Sigmoid colon (tissue), 4 donors: ENCODE measurements at regions not wholly inside any gene's neighbourhood (a gene's known extent, or its start where the extent isn't known, plus 50 kb on each side); places are given as distances from the start of the nearest gene placed in this dataset.

Source experiments
- EP300 ChIP-seq, 4 donors: sonication (generic); formaldehyde crosslinking; IDR thresholded peaks; one replicate each; pipeline ENCODE4 v1.6.1; 2017; ENCODE audit warnings: antibody characterized with exemption in 4 of 4
- POLR2AphosphoS5 ChIP-seq, 4 donors: sonication (generic); formaldehyde crosslinking; IDR thresholded peaks; one replicate each; pipeline ENCODE4 v1.6.1; 2017; ENCODE audit warnings: antibody characterized with exemption in 4 of 4
- TF ChIP-seq, protein P1 (sequence below), 4 experiments: fragments of 450-650 bp in 3 of 4; fragments of 200-600 bp in 1 of 4; IDR thresholded peaks; one replicate each; pipeline ENCODE4 v1.5.1; 2016 to 2019; ENCODE audit warnings: antibody characterized with exemption in 4 of 4, mild to moderate bottlenecking in 3 of 4, moderate library complexity in 2 of 4

DNA sequence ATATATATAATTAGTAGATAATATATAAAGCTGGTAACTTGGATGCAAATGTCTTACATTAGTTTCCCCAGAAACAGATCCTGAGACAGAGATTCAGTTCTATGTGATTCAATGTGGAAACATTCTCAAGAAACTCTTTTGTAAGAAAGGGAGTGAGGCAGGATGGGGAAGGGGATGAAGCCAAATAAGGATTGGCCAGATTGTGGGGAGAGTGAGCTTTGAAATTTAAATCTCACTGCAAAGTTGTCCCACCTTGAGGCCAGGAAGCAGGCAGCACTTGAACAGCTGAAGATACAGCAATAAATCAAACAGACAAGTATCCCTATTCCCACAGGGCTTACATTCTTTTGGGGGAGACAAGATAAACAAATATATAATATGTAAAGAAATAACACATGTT lies 126.3 kb upstream of the HEY2 start:
- TF ChIP-seq EP300 (IDR thresholded peaks at IDR 0.05) (no peak), POLR2AphosphoS5 (IDR thresholded peaks at IDR 0.05) (no peak)
- TF ChIP-seq, protein P1, sequence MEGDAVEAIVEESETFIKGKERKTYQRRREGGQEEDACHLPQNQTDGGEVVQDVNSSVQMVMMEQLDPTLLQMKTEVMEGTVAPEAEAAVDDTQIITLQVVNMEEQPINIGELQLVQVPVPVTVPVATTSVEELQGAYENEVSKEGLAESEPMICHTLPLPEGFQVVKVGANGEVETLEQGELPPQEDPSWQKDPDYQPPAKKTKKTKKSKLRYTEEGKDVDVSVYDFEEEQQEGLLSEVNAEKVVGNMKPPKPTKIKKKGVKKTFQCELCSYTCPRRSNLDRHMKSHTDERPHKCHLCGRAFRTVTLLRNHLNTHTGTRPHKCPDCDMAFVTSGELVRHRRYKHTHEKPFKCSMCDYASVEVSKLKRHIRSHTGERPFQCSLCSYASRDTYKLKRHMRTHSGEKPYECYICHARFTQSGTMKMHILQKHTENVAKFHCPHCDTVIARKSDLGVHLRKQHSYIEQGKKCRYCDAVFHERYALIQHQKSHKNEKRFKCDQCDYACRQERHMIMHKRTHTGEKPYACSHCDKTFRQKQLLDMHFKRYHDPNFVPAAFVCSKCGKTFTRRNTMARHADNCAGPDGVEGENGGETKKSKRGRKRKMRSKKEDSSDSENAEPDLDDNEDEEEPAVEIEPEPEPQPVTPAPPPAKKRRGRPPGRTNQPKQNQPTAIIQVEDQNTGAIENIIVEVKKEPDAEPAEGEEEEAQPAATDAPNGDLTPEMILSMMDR (IDR thresholded peaks at IDR 0.05), result no peak
